HL-60 (cell line): ENCODE measurements at regions not wholly inside any gene's neighbourhood (a gene's known extent, or its start where the extent isn't known, plus 50 kb on each side); places are given as distances from the start of the nearest gene placed in this dataset.
A peak's percentile ranks its signal among the peaks of the same experiment; 100 is the strongest.

Experiments
- DNase-seq, 2 experiments: peaks; one replicate each; pipeline ENCODE4 v3.0.0-alpha.2; 2010 to 2020; ENCODE audit warnings: low read depth in 1 of 2, low spot score in 1 of 2
- H3K27ac ChIP-seq: fragments of 250-450 bp; sonication (Bioruptor Pico); replicated peaks from 2 replicates; pipeline ENCODE4 v1.5.1; 2020; ENCODE audit warnings: mild to moderate bottlenecking, moderate library complexity
- H3K27me3 ChIP-seq: fragments of 250-450 bp; sonication (Bioruptor Pico); 2 replicates; pipeline ENCODE4 v1.5.1; 2021; ENCODE audit warnings: mild to moderate bottlenecking, moderate library complexity; ENCODE audit not compliant: insufficient read depth, poor library complexity, severe bottlenecking
- H3K4me3 ChIP-seq: replicated peaks from 2 replicates; pipeline ENCODE4 v1.5.1; 2011; ENCODE audit warnings: mild to moderate bottlenecking, control low read depth, low read length; ENCODE audit not compliant: insufficient read depth
- GABPA ChIP-seq: IDR thresholded peaks from 2 replicates; pipeline ENCODE4 v1.6.1; 2012; ENCODE audit warnings: low read depth
- POLR2AphosphoS5 ChIP-seq: IDR thresholded peaks from 2 replicates; pipeline ENCODE4 v1.6.1; 2012; ENCODE audit warnings: low read depth
- SPI1 ChIP-seq: IDR thresholded peaks from 2 replicates; pipeline ENCODE4 v1.6.1; 2012; ENCODE audit warnings: low read depth, mild to moderate bottlenecking, borderline replicate concordance
- TF ChIP-seq, protein P1 (sequence below): IDR thresholded peaks from one replicate; pipeline ENCODE4 v1.5.1; 2011; ENCODE audit warnings: low read length, control low read depth, inconsistent platforms; ENCODE audit not compliant: insufficient read depth
- TF ChIP-seq, protein P2 (sequence below): IDR thresholded peaks from 2 replicates; pipeline ENCODE4 v1.6.1; 2012; ENCODE audit warnings: low read depth; ENCODE audit not compliant: insufficient replicate concordance

DNA sequence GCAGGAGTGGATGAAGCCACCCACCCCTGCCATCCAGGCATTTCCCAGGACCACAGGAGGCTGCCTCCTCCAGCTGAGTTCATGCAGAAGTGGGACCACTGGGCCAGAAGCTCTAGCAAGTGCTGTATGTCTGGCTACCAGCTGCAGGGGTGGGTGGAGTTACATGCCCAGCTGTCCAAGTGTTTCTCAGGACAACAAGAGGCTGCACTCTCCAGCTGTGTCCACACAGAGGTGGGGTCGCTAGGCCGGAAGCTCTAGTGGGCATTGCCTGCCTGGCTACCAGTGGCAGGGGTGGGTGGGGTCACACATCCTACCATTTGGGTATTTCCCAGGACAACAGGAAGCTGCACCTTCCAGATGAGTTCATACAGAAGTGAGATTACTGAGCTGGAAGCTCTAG lies 234.0 kb upstream of the PPP2R3A start:
- no peaks in the 10 kb centered on the region for H3K27me3 ChIP-seq
- no peak overlapping the region for H3K4me3 ChIP-seq
- no peak for TF ChIP-seq SPI1
- TF ChIP-seq, protein P1, sequence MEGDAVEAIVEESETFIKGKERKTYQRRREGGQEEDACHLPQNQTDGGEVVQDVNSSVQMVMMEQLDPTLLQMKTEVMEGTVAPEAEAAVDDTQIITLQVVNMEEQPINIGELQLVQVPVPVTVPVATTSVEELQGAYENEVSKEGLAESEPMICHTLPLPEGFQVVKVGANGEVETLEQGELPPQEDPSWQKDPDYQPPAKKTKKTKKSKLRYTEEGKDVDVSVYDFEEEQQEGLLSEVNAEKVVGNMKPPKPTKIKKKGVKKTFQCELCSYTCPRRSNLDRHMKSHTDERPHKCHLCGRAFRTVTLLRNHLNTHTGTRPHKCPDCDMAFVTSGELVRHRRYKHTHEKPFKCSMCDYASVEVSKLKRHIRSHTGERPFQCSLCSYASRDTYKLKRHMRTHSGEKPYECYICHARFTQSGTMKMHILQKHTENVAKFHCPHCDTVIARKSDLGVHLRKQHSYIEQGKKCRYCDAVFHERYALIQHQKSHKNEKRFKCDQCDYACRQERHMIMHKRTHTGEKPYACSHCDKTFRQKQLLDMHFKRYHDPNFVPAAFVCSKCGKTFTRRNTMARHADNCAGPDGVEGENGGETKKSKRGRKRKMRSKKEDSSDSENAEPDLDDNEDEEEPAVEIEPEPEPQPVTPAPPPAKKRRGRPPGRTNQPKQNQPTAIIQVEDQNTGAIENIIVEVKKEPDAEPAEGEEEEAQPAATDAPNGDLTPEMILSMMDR = no peak
- TF ChIP-seq, protein P2, sequence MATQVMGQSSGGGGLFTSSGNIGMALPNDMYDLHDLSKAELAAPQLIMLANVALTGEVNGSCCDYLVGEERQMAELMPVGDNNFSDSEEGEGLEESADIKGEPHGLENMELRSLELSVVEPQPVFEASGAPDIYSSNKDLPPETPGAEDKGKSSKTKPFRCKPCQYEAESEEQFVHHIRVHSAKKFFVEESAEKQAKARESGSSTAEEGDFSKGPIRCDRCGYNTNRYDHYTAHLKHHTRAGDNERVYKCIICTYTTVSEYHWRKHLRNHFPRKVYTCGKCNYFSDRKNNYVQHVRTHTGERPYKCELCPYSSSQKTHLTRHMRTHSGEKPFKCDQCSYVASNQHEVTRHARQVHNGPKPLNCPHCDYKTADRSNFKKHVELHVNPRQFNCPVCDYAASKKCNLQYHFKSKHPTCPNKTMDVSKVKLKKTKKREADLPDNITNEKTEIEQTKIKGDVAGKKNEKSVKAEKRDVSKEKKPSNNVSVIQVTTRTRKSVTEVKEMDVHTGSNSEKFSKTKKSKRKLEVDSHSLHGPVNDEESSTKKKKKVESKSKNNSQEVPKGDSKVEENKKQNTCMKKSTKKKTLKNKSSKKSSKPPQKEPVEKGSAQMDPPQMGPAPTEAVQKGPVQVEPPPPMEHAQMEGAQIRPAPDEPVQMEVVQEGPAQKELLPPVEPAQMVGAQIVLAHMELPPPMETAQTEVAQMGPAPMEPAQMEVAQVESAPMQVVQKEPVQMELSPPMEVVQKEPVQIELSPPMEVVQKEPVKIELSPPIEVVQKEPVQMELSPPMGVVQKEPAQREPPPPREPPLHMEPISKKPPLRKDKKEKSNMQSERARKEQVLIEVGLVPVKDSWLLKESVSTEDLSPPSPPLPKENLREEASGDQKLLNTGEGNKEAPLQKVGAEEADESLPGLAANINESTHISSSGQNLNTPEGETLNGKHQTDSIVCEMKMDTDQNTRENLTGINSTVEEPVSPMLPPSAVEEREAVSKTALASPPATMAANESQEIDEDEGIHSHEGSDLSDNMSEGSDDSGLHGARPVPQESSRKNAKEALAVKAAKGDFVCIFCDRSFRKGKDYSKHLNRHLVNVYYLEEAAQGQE = no peak
- TF ChIP-seq GABPA = no peak
- no peak for TF ChIP-seq POLR2AphosphoS5

DNA sequence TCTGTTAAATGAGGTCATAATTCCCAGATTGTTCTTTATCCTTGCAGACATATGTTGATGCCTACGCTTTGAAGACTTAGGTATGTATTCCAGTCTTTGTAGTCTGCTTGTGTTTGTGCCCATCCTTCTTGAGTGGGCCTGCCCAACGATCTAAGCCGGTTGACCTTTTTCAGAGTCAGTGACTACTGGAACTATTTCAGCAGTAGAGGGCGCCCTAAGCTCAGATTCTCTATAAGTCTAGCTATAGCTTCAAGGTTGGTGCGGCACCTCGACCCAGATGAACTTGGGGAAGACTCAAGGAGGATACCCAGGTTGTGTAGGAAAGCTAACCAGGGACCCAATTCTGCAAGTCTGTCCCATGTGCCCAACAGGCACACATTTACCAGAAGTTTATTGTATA lies 228.8 kb upstream of the PPP2R3A start:
- DNase-seq = peak; percentile 10 to 42
- Histone ChIP-seq H3K4me3 (no peak overlapping the region), H3K27me3 (no peaks in the 10 kb centered on the region), H3K27ac (no peak overlapping the region)
- TF ChIP-seq, protein P1 = peak; percentile 22
- no peak for TF ChIP-seq GABPA
- TF ChIP-seq, protein P2 = no peak

More for the DNA sequence above, 234.0 kb upstream of the PPP2R3A start:
- DNase-seq = no peak
- H3K27ac ChIP-seq = no peak overlapping the region

- Histone ChIP-seq H3K27ac (no peak overlapping the region), H3K27me3 (no peaks in the 10 kb centered on the region), H3K4me3 (no peak overlapping the region)
- TF ChIP-seq, protein P1 = no peak
- no peak for TF ChIP-seq GABPA
- TF ChIP-seq SPI1 = no peak
- no peak for DNase-seq
These were observed 225.7 kb upstream of the PPP2R3A start for GRCh38 chr3:135739779-135740178.

DNA sequence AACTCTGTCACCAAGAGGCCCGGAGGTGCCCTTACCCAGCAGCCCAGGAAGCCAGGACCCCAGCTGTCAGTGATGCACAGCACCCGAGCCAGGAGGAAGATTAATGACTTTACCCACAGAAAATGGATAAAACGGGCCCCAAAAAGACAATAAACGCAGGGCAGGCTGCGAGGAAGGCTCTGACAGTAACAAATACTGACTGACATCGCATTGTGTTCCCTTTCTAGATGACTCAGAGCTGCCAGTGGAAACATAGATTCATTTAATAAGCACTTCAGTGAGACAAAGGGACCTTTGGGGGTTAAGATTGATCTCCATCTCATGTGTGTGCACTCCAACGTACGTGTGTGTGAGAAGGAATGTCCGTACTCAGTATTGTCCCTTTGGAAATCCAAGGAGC lies 225.3 kb upstream of the PPP2R3A start:
- DNase-seq = no peak
- no peak overlapping the region for H3K27ac ChIP-seq
- H3K27me3 ChIP-seq = no peaks in the 10 kb centered on the region
- H3K4me3 ChIP-seq = no peak overlapping the region
- TF ChIP-seq, protein P2 = no peak
- TF ChIP-seq SPI1 (no peak), POLR2AphosphoS5 (no peak), GABPA (no peak)
- TF ChIP-seq, protein P1 = no peak
